GM12892 (cell line): ENCODE measurements at regions not wholly inside any gene's neighbourhood (a gene's known extent, or its start where the extent isn't known, plus 50 kb on each side); places are given as distances from the start of the nearest gene placed in this dataset.
"Not testable (repeated sequence)": the region's sequence is repeated elsewhere in the genome, so short reads cannot be mapped to it uniquely, and the experiment has no call there.

Experiments used
- POLR2A ChIP-seq: IDR thresholded peaks from 2 replicates; pipeline ENCODE4 v1.6.1; 2011; ENCODE audit warnings: low read depth, low read length, control low read depth
- TAF1 ChIP-seq: IDR thresholded peaks from 2 replicates; pipeline ENCODE4 v1.6.1; 2011; ENCODE audit warnings: low read depth, mild to moderate bottlenecking, control low read depth, low read length, borderline replicate concordance

DNA sequence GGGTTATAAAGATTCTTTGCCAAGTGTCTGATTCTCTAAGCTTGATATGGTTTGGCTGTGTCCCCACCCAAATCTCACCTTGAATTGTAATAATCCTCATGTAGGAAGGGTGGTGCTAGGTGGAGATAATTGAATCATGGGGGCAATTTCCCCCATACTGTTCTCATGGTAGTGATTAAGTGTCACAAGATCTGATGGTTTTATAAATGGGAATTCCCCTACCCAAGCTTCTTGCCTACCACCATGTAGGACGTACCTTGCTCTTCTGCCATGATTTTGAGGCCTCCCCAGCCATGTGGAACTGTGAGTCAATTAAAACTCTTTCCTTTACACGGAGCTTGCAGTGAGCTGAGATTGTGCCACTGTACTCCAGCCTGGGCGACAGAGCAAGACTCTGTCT, 524.6 kb downstream of the RNF144A start:
- TF ChIP-seq TAF1, POLR2A: not testable (repeated sequence)
